IMR-90 (cell line): ENCODE measurements at regions not wholly inside any gene's neighbourhood (a gene's known extent, or its start where the extent isn't known, plus 50 kb on each side); places are given as distances from the start of the nearest gene placed in this dataset.

Source experiments
- ATAC-seq: fragments of 200-7000 bp; cut with Tn5 transposase; 2 replicates; pipeline ENCODE4 v1.9.1; 2020; ENCODE audit warnings: low read depth, mild to moderate bottlenecking, moderate library complexity
- BruUV-seq: library from RNA; stranded (reverse); fragments of 400-500 nt; replicated peaks from 2 replicates; lab custom pipeline; 2021; lab: Mats Ljungman, UMichigan
- CTCF ChIA-PET: fragments of 300-600 bp; formaldehyde crosslinking; extraction: SDS; loops from one replicate; lab custom pipeline; 2021; ENCODE audit warnings: antibody characterized with exemption; lab: Yijun Ruan, JAX
- POLR2A ChIA-PET: fragments of 300-600 bp; sonication (Branson Sonifier 250); formaldehyde crosslinking; loops from one replicate; lab custom pipeline; 2022; ENCODE audit warnings: antibody characterized with exemption; ENCODE audit not compliant: unreplicated experiment; lab: Charles Lee
- DNase-seq: peaks from one replicate; pipeline ENCODE4 v3.0.0; 2013
- H2AFZ ChIP-seq: replicated peaks from 2 replicates; pipeline ENCODE3; 2013; ENCODE audit warnings: low read length, mild to moderate bottlenecking; ENCODE audit not compliant: poor library complexity
- H2AK5ac ChIP-seq: 2 replicates; pipeline ENCODE4 v1.6.1; 2013; ENCODE audit warnings: low read depth, low read length, inconsistent platforms
- H2AK9ac ChIP-seq: replicated peaks from 2 replicates; pipeline ENCODE3; 2013; ENCODE audit warnings: mild to moderate bottlenecking, low read depth, low read length, moderate library complexity; ENCODE audit not compliant: poor library complexity
- H2BK120ac ChIP-seq: 2 replicates; pipeline ENCODE4 v1.6.1; 2013; ENCODE audit warnings: low read depth, low read length, inconsistent platforms
- H2BK15ac ChIP-seq: 3 replicates; pipeline ENCODE4 v1.6.1; 2013; ENCODE audit warnings: low read depth, low read length, inconsistent platforms
- H2BK20ac ChIP-seq: 2 replicates; pipeline ENCODE4 v1.6.1; 2013; ENCODE audit warnings: low read depth, mild to moderate bottlenecking, inconsistent platforms, low read length, moderate library complexity
- H2BK5ac ChIP-seq: 2 replicates; pipeline ENCODE4 v1.6.1; 2013; ENCODE audit warnings: mild to moderate bottlenecking, low read depth, low read length, inconsistent platforms; ENCODE audit not compliant: poor library complexity, severe bottlenecking
- H3K14ac ChIP-seq: replicated peaks from 2 replicates; pipeline ENCODE4 v1.6.1; 2013; ENCODE audit warnings: low read depth, low read length, inconsistent platforms
- H3K18ac ChIP-seq: 2 replicates; pipeline ENCODE4 v1.6.1; 2013; ENCODE audit warnings: low read depth, low read length, control low read depth
- H3K23ac ChIP-seq: 2 replicates; pipeline ENCODE4 v1.6.1; 2013; ENCODE audit warnings: low read depth, low read length, inconsistent platforms
- H3K27ac ChIP-seq: 2 replicates; pipeline ENCODE4 v1.5.1; 2013; ENCODE audit warnings: mild to moderate bottlenecking, control low read depth, low read length; ENCODE audit not compliant: insufficient read depth
- H3K27me3 ChIP-seq: 2 replicates; pipeline ENCODE4 v1.6.1; 2013; ENCODE audit warnings: low read length; ENCODE audit not compliant: control insufficient read depth, insufficient read depth
- H3K36me3 ChIP-seq: 2 replicates; pipeline ENCODE4 v1.6.1; 2013; ENCODE audit warnings: low read length, mixed read lengths; ENCODE audit not compliant: control insufficient read depth, insufficient read depth
- H3K4ac ChIP-seq: 2 replicates; pipeline ENCODE4 v1.6.1; 2013; ENCODE audit warnings: low read depth, low read length, inconsistent platforms
- H3K4me1 ChIP-seq: 2 replicates; pipeline ENCODE4 v1.6.1; 2013; ENCODE audit warnings: low read length, mixed read lengths; ENCODE audit not compliant: control insufficient read depth, insufficient read depth
- H3K4me2 ChIP-seq: 2 replicates; pipeline ENCODE4 v1.6.1; 2013; ENCODE audit warnings: low read depth, mild to moderate bottlenecking, control low read depth, low read length, moderate library complexity
- H3K4me3 ChIP-seq: 2 replicates; pipeline ENCODE4 v1.5.1; 2013; ENCODE audit warnings: low read depth, mild to moderate bottlenecking, control low read depth, low read length, moderate library complexity; ENCODE audit not compliant: insufficient read depth
- H3K56ac ChIP-seq: 2 replicates; pipeline ENCODE4 v1.6.1; 2013; ENCODE audit warnings: low read length, inconsistent platforms; ENCODE audit not compliant: insufficient read depth; ENCODE audit errors: extremely low read depth
- H3K79me1 ChIP-seq, 2 experiments: 2 replicates each; pipeline ENCODE4 v1.6.1; 2013; ENCODE audit warnings: low read length in 2 of 2, inconsistent platforms in 1 of 2, low read depth in 1 of 2
- H3K9ac ChIP-seq: 2 replicates; pipeline ENCODE4 v1.6.1; 2013; ENCODE audit warnings: low read depth, low read length, control low read depth
- H3K9me1 ChIP-seq: 2 replicates; pipeline ENCODE4 v1.6.1; 2013; ENCODE audit warnings: low read length, inconsistent platforms; ENCODE audit not compliant: insufficient read depth
- H3K9me3 ChIP-seq: 2 replicates; pipeline ENCODE4 v1.6.1; 2013; ENCODE audit warnings: low read length; ENCODE audit not compliant: control insufficient read depth, insufficient read depth
- H4K20me1 ChIP-seq: 2 replicates; pipeline ENCODE4 v1.6.1; 2013; ENCODE audit warnings: low read length, inconsistent platforms; ENCODE audit not compliant: insufficient read depth
- H4K5ac ChIP-seq: 2 replicates; pipeline ENCODE4 v1.6.1; 2013; ENCODE audit warnings: mild to moderate bottlenecking, low read depth, low read length, control low read depth
- H4K8ac ChIP-seq, 2 experiments: 2 replicates each; pipeline ENCODE4 v1.6.1; 2013; ENCODE audit warnings: low read depth in 2 of 2, low read length in 2 of 2, control low read depth in 1 of 2, inconsistent platforms in 1 of 2
- H4K91ac ChIP-seq: 2 replicates; pipeline ENCODE4 v1.6.1; 2013; ENCODE audit warnings: low read depth, low read length, inconsistent platforms; ENCODE audit not compliant: insufficient read depth
- SMC3 ChIP-seq: fragments of 150-350 bp; IDR thresholded peaks from 2 replicates; pipeline ENCODE4 v1.6.1; 2016; ENCODE audit warnings: low read depth, mild to moderate bottlenecking, antibody characterized with exemption, low read length, moderate library complexity
- WGBS, 2 experiments: methylation state at CpG; one replicate each; pipeline versions ENCODE4 v1.1.5 to v1.1.7; 2013; ENCODE audit warnings: missing lambda C conversion rate in 2 of 2; ENCODE audit not compliant: insufficient read length in 1 of 2; ENCODE audit errors: extremely low coverage in 2 of 2; 5-methylcytosine and 5-hydroxymethylcytosine counted together
- dilution Hi-C: fragments of 300-500 bp; cut with HindIII; formaldehyde crosslinking; loops from one replicate; pipeline ENCODE4 v1.14.3; 2018; ENCODE audit warnings: low sequenced_read_pairs; ENCODE audit not compliant: unreplicated experiment
- in situ Hi-C: fragments of 300-500 bp; cut with MboI; formaldehyde crosslinking; loops from 3 replicates; pipeline ENCODE4 v1.14.3; 2019; ENCODE audit warnings: low sequenced_read_pairs, inconsistent platforms, mixed read lengths
- intact Hi-C: fragments of 100-400 bp; cut with micrococcal nuclease; formaldehyde crosslinking; loops from 2 replicates; pipeline ENCODE4 v1.10.0; 2022

DNA sequence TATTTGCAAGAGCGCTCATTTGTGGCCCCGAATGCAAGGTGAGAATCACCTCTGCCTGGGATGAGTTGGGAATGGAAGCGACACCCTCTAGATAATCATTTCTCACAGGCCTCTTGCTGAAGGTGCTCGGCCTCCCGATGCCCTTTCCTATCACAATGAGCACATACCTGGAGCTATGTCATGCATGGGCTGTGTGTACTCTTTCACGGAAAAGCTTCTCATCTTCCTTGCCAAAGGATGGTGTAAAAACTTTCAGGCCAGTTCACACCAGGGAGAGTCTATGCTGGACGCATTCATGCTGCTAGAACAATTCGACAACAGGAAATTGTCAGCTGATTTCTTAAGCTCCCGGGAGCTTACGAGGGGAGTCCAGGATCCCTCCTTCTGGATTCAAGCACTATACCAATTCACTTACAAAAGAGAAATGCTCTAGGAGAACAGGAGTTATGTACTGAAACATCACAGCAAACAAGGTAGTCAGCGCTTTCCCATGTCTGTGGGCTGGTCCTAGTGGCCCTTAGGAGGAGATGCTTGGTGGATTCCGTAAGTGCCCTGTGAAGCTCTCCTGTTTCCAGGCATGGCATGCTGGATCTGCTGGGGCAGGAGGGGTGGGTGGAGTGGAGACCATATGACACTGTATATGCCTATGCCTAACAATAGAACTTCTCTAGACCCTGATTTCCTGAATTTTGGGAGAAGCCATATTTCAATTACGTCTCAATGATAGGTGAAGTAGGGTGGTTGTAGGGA lies 53.1 kb upstream of the B3GAT1 start:
- no peaks in the 10 kb centered on the region for H3K9me1 ChIP-seq
- in situ Hi-C loops = no loop called here
- no peak for DNase-seq

More for the DNA sequence above, 53.1 kb upstream of the B3GAT1 start:
- no peak overlapping the region for H2BK120ac ChIP-seq
- no peak overlapping the region for H3K9ac ChIP-seq
- peaks cover 42% of the 10 kb centered on the region for H3K9me3 ChIP-seq
- no peak overlapping the region for H2BK5ac ChIP-seq
- H4K91ac ChIP-seq = no peak overlapping the region
- no peaks in the 10 kb centered on the region for H4K20me1 ChIP-seq
- no peak overlapping the region for H3K4me3 ChIP-seq
- H3K4me1 ChIP-seq = no peaks in the 10 kb centered on the region
- no peak overlapping the region for H2BK20ac ChIP-seq
- H2BK15ac ChIP-seq = no peak overlapping the region
- H3K18ac ChIP-seq = no peak overlapping the region
- 75% methylated on average over 2 of the region's 13 CpGs; no CpG with 5 or more reads in 1 of the 2 experiments for WGBS, 2 experiments
- H3K14ac ChIP-seq = no peak overlapping the region
- H2AK5ac ChIP-seq = no peak overlapping the region
- H3K27ac ChIP-seq = no peak overlapping the region
- no peak overlapping the region for H2AFZ ChIP-seq
- no peak overlapping the region for H3K4ac ChIP-seq
- TF ChIP-seq SMC3 = no peak
- H3K27me3 ChIP-seq = no peaks in the 10 kb centered on the region
- H3K4me2 ChIP-seq = no peak overlapping the region
- intact Hi-C loops = no loop called here
- H3K79me1 ChIP-seq = no peaks in the 10 kb centered on the region
- no peak overlapping the region for H3K56ac ChIP-seq
- H3K23ac ChIP-seq = no peak overlapping the region
- no peak overlapping the region for H2AK9ac ChIP-seq
- dilution Hi-C loops = no loop called here
- no peak overlapping the region for H4K8ac ChIP-seq
- ChIA-PET POLR2A (no interaction called here), CTCF (no interaction called here)
- ATAC-seq = no peak
- no peak overlapping the region for H4K5ac ChIP-seq
- no peaks in the 10 kb centered on the region for H3K36me3 ChIP-seq
- BruUV-seq = no TSS peak
